PC-9 (cell line): ENCODE measurements at regions not wholly inside any gene's neighbourhood (a gene's known extent, or its start where the extent isn't known, plus 50 kb on each side); places are given as distances from the start of the nearest gene placed in this dataset.

Experiments
- CTCF ChIP-seq: fragments of 200-600 bp; sonication (generic); conservative IDR thresholded peaks from 2 replicates; pipeline ENCODE4 v1.6.1; 2017; ENCODE audit warnings: mixed run types, antibody characterized with exemption, mild to moderate bottlenecking, moderate library complexity
- EZH2 ChIP-seq: fragments of 200-600 bp; sonication (generic); IDR thresholded peaks from 2 replicates; pipeline ENCODE4 v1.8.0; 2017; ENCODE audit warnings: antibody characterized with exemption, low read depth

- TF ChIP-seq CTCF (no peak), EZH2 (no peak)
Measured at GRCh38 chr17:22669721-22670120, 977.4 kb downstream of the KCNJ18 start.
